A673 (cell line): ENCODE measurements at regions not wholly inside any gene's neighbourhood (a gene's known extent, or its start where the extent isn't known, plus 50 kb on each side); places are given as distances from the start of the nearest gene placed in this dataset.

Experiments used
- CTCF ChIP-seq: fragments of 300-800, 200-600 bp; sonication (generic); conservative IDR thresholded peaks from 2 replicates; pipeline ENCODE4 v1.5.1; 2017; ENCODE audit warnings: low read depth, mild to moderate bottlenecking, antibody characterized with exemption, low read length, moderate library complexity, mixed read lengths
- EZH2 ChIP-seq: fragments of 200-600 bp; sonication (generic); IDR thresholded peaks from 2 replicates; pipeline ENCODE4 v1.6.1; 2017; ENCODE audit warnings: borderline replicate concordance, low read depth, mild to moderate bottlenecking, mixed read lengths, antibody characterized with exemption, low read length; ENCODE audit not compliant: poor library complexity, severe bottlenecking

DNA sequence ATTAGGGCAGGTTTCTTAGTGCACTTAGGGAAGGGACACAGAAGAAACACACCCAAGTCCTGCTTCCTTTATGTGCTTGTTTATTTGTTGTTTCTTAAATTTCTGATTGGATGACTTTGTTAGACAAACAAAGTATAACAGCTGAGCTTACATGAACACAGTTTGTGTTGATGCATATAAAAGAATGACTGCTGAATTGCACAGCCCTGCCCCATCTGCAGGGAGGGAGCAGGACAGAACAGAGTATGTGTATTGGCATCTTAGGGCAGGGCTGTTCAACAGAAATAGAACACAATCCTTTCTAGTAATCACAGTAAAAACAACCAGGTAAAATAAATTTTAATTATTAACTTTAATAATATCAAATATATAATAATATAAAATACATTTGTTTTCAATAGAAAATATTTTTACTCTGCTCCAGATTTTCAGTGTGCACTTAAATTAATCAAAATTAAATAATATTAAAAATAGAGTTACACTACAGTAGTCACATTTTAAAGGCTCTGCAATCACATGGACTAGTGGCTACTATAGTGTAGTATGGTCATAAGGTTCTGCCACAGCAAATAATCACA is 198.4 kb downstream of the ZNF621 start:
- TF ChIP-seq EZH2 (no peak), CTCF (no peak)
